Gastrocnemius medialis (tissue), 4 donors: ENCODE measurements at regions not wholly inside any gene's neighbourhood (a gene's known extent, or its start where the extent isn't known, plus 50 kb on each side); places are given as distances from the start of the nearest gene placed in this dataset.

Experiments
- CTCF ChIP-seq, 5 experiments: fragments of 450-650 bp in 3 of 5; fragments of 200-600 bp in 2 of 5; sonication (generic) in 2 of 5; IDR thresholded peaks in 4 of 5; conservative IDR thresholded peaks in 1 of 5; 1 replicate in 4 of 5; 2 replicates in 1 of 5; pipeline ENCODE4 v1.5.1; 2016 to 2019; ENCODE audit warnings: antibody characterized with exemption in 5 of 5, mild to moderate bottlenecking in 3 of 5, moderate library complexity in 3 of 5
- POLR2A ChIP-seq, 2 donors: fragments of 450-650 bp; IDR thresholded peaks; one replicate each; pipeline ENCODE4 v1.6.1; 2017; ENCODE audit warnings: antibody characterized with exemption in 2 of 2, mild to moderate bottlenecking in 2 of 2, moderate library complexity in 2 of 2

- TF ChIP-seq CTCF (IDR thresholded peaks at IDR 0.05 in 4 of 5, conservative IDR thresholded peaks at IDR 0.05 in 1 of 5) = no peak
- no peak for TF ChIP-seq POLR2A (IDR thresholded peaks at IDR 0.05)
Observed at GRCh38 chr2:236351966-236352525, 87.8 kb upstream of the ASB18 start.
